Skin epidermis (tissue), 12 donors: ENCODE measurements at regions not wholly inside any gene's neighbourhood (a gene's known extent, or its start where the extent isn't known, plus 50 kb on each side); places are given as distances from the start of the nearest gene placed in this dataset.
"Not testable (repeated sequence)": the region's sequence is repeated elsewhere in the genome, so short reads cannot be mapped to it uniquely, and the experiment has no call there.

Experiments used
- H3K27ac ChIP-seq, 21 experiments: fragments of 200-600 bp; sonication (generic) in 11 of 21; one replicate each; pipeline ENCODE4 v1.5.0; 2020; ENCODE audit warnings: mild to moderate bottlenecking in 3 of 21, inconsistent platforms in 2 of 21, moderate library complexity in 2 of 21
- H3K4me3 ChIP-seq, 7 experiments: fragments of 200-600 bp; sonication (generic) in 2 of 7; one replicate each; pipeline ENCODE4 v1.5.0; 2020; ENCODE audit warnings: inconsistent platforms in 2 of 7, mild to moderate bottlenecking in 2 of 7, moderate library complexity in 1 of 7

- Histone ChIP-seq H3K4me3 (no peak overlapping the region), H3K27ac (no peak overlapping the region)
Measured at GRCh38 chr2:104904889-104905288, 51.0 kb downstream of the POU3F3 start.

- Histone ChIP-seq H3K4me3 (no peak overlapping the region), H3K27ac (no peak overlapping the region)
Measured at GRCh38 chr2:104909317-104909716, 55.4 kb downstream of the POU3F3 start.

DNA sequence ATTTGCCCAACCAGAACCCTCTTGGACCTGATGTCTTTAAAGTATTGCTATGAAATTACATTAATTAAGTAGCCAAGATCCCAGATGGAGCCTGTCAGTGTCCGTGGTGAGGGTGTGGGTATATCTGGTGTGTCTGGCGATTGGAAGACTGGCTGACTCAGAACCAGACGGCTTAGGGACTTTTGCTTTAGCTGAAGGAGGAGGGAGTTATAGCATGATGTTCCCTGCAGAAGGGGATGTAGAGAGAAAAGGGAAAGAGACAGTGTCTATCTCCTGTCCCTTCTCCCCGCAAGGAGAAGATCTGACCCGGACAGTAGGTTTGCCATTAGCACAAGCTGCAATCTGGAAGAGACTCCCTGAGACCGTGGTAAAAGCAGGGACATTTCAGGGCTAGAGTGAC, 60.6 kb downstream of the POU3F3 start:
- Histone ChIP-seq H3K4me3 (no peak overlapping the region), H3K27ac (no peak overlapping the region)

DNA sequence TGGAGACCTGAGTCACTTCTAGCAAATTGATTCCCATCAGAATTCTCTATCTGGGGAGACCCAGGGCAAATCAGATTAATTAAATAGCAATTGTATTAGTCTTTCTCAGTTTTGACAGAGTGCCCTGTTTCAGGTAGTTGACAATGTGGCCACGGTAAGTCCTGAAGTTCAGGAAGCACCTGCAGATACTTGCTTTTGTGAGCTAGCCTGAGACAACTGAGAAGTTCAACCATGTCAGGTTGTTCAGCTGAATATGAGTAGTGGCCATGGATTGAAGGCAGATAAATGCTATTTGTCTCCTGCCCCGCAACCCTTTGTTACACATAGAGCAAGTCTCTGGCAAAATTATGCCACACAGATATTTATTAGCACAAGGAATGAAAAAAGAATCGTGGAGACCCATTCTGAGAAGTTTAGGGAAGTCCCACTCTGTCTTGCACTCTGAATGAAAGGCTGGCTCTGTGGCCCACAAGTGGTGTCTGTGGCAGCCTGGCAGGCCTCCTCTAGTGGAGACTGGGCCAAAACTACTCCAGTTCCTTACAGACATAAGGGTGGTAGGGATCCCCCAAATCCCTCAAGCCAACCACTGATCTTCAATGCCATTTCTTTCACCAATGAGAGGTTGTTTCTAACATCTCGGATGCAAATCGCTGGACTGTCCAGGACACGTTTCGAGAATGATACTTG, 61.3 kb downstream of the POU3F3 start:
- no peak overlapping the region for H3K4me3 ChIP-seq
- no peak overlapping the region for H3K27ac ChIP-seq

GRCh38 chr2:104919127-104919526, 65.2 kb downstream of the POU3F3 start:
- H3K4me3 ChIP-seq: no peak overlapping the region
- H3K27ac ChIP-seq: no peak overlapping the region

- Histone ChIP-seq H3K4me3 (no peak overlapping the region), H3K27ac (no peak overlapping the region)
Measured at GRCh38 chr2:104923665-104924064, 69.8 kb downstream of the POU3F3 start.

DNA sequence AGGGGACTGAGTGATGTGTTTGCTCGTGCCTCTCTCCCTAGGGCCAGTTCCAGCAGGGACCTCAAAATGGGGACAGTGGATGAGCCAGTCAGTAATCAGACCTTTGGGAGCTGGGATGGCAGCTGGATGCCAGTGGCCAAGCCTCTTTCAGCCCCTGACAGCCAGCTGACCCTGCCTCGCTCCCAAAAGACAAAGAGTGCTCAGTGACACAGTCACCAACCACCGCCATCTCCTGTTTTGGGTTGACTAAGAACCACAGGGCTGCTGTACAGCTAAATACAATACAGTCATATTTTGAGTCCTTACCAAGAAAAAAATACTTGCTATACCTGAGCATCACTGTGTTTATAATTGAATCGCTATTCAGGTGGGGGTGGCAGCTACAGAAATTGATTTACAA, 75.7 kb downstream of the POU3F3 start:
- Histone ChIP-seq H3K4me3 (no peak overlapping the region), H3K27ac (no peak overlapping the region)

GRCh38 chr2:104930732-104931131, 76.8 kb downstream of the POU3F3 start:
- Histone ChIP-seq H3K4me3 (no peak overlapping the region), H3K27ac (no peak overlapping the region)

- no peak overlapping the region for H3K27ac ChIP-seq
- no peak overlapping the region for H3K4me3 ChIP-seq
Measured at GRCh38 chr2:104932243-104932642, 78.3 kb downstream of the POU3F3 start.

- no peak overlapping the region for H3K27ac ChIP-seq
- no peak overlapping the region for H3K4me3 ChIP-seq
Measured at GRCh38 chr2:104933151-104933917, 79.4 kb downstream of the POU3F3 start.

DNA sequence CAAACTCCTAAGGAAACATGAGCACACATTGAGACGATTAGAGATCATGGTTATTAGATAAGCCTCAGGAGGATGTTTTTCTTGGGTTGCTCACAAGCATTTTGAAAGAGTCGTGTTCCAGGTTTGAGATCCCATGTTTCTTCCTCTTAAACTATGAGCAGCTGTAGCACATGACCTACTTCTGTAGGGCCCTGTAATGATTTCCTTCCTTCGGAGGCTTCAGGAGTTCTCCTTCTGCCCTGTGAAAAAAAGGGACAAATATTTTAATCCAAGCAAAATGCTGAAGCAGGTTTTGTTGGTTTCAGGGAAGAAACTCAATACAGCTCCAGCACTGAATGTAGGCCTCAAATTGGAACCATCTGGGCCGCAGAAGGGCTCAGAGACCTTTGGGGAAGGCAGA, 82.6 kb downstream of the POU3F3 start:
- no peak overlapping the region for H3K4me3 ChIP-seq
- H3K27ac ChIP-seq: no peak overlapping the region

- Histone ChIP-seq H3K27ac (no peak overlapping the region), H3K4me3 (no peak overlapping the region)
Measured at GRCh38 chr2:104938231-104938941, 84.5 kb downstream of the POU3F3 start.

- Histone ChIP-seq H3K4me3 (no peak overlapping the region), H3K27ac (no peak overlapping the region)
Measured at GRCh38 chr2:104939570-104940217, 85.8 kb downstream of the POU3F3 start.

DNA sequence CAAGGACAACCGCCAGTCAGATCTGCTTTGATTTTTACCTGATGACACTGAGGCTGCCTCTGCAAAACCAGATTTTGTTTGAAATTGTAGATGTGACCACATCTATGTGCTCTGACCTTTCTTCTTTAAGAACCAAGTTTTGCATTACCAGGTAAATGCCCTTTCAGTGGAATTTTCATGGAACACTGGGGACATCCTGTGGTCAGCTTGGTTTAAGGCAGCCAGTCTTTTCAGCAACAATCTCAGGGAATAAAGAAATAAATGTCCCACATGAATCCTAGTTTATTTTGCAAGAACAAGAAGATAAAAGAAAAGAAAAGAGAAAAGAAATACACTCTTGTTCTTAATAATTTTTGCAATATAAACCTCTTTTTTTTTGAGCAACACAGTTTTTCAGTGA, 90.6 kb downstream of the POU3F3 start:
- no peak overlapping the region for H3K27ac ChIP-seq
- no peak overlapping the region for H3K4me3 ChIP-seq

DNA sequence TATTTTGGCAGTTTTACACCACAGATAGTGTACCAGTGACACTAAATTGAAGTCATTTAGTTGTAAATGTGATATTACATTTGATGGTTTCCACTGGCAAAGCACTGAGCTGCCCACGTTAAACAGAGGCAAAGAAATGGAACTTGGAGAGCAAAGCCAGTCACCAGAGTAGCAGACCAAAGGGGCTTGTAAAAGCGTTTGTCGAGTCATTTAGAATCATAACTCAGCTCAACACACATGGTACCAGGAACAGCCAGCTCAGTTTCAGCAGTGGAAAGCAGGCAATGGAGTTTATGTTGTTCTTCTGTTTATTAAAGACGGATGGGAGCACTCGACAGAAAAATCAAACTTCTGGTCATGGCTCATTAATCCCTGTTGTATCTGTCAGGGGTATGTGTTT, 91.2 kb downstream of the POU3F3 start:
- H3K4me3 ChIP-seq: no peak overlapping the region
- H3K27ac ChIP-seq: no peak overlapping the region

GRCh38 chr2:104945866-104946265, 92.0 kb downstream of the POU3F3 start:
- Histone ChIP-seq H3K27ac (no peak overlapping the region), H3K4me3 (no peak overlapping the region)

DNA sequence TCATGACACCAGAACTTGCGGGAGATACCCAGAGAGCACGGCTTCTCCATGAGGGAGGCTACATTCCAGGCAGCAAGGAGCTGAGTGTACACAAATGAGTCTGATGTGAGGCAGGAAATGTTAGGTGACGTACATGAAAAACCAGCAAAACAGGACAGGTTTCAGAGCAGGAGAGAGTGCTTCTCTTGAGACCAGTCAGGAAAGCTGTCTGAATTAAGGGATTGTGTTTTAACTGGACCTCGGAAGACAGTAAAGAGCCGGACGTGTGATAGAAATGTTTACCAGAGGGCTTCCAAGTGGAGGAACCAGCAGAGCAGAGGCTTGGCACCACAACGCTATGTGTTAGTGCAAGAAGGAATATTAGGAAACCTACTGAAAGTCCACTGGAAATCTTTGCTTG, 90.4 kb upstream of the MRPS9 start:
- not testable (repeated sequence) for H3K4me3 ChIP-seq, H3K27ac ChIP-seq

DNA sequence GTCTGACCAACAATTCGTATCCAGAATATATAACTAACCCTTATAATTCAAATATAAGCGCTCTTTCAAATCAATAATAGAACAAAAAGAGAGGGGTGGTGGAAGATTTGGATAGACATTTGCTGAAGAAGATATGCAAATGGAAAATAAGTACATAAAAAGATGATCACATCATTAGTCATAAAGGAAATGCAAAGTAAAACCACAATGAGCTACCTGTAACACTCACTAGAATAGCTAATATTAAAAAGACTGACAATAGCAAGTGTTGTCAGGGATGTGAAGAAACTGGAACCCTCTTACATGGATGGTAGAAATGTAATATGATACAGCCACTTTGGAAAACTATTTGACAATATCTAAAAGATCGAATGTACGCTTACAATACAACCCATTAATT, 84.9 kb upstream of the MRPS9 start:
- Histone ChIP-seq H3K27ac (no peak overlapping the region), H3K4me3 (no peak overlapping the region)

DNA sequence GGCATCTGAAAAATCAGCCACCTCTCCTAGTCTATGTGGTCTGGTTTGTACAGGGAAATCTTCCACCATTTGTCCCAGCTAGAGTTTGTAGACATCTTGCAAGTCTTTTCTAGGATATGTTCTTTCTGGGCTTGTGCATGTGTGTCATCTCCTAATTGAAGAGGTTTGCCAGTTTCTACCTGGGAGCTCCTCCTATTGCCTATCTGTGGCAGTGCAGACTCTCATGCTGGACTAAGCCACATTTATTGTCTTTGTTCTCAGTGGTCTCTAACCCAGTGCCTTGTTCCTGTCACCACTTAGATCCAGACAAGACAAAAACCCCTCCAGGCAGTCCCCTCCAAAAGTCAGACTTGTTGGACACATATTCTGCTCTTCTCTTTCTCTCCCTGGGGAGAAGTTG, 72.0 kb upstream of the MRPS9 start:
- no peak overlapping the region for H3K27ac ChIP-seq
- H3K4me3 ChIP-seq: no peak overlapping the region

GRCh38 chr2:104969564-104969963, 68.3 kb upstream of the MRPS9 start:
- H3K27ac ChIP-seq: no peak overlapping the region
- H3K4me3 ChIP-seq: no peak overlapping the region

- Histone ChIP-seq H3K4me3 (no peak overlapping the region), H3K27ac (peak overlapping the region in 2 of 21 experiments; percentile 62)
Measured at GRCh38 chr2:104975371-104975770, 62.5 kb upstream of the MRPS9 start.
